ENCODE measurements at regions not wholly inside any gene's neighbourhood (a gene's known extent, or its start where the extent isn't known, plus 50 kb on each side); places are given as distances from the start of the nearest gene placed in this dataset.

- TF ChIP-seq CTCF (conservative IDR thresholded peaks at IDR 0.05 in 1 of 2, IDR thresholded peaks at IDR 0.05 in 1 of 2; ENCODE audit: low read depth in 1 of 2, low read length in 2 of 2) (no peak), EZH2 (IDR thresholded peaks at IDR 0.05; ENCODE audit: low read length, missing control alignments) (no peak)
These were observed 1021.3 kb downstream of the XPNPEP1 start for GRCh38 chr10:108901781-108902618.

Data from fibroblast of lung (primary cell).